Body of pancreas (tissue), 4 donors: ENCODE measurements at regions not wholly inside any gene's neighbourhood (a gene's known extent, or its start where the extent isn't known, plus 50 kb on each side); places are given as distances from the start of the nearest gene placed in this dataset.

ENCODE experiments used
- ATAC-seq: fragments of 150-250 bp; one replicate; pipeline ENCODE4 v1.9.1; 2016
- DNase-seq, 4 donors: peaks; one replicate each; pipeline ENCODE4 v3.0.0-alpha.2; 2019
- H3K27ac ChIP-seq, 4 donors: fragments of 200-600 bp; sonication (generic); 1 replicate in 3 of 4; 2 replicates in 1 of 4; pipeline versions ENCODE4 v1.5.1 to v1.6.1; 2016 to 2019; ENCODE audit warnings: mild to moderate bottlenecking in 1 of 4, mixed read lengths in 1 of 4, moderate library complexity in 1 of 4
- H3K27me3 ChIP-seq, 2 donors: fragments of 200-600 bp; sonication (generic); one replicate each; pipeline ENCODE4 v1.6.0; 2016; ENCODE audit warnings: mild to moderate bottlenecking in 1 of 2
- H3K36me3 ChIP-seq, 2 donors: fragments of 200-600 bp; sonication (generic); replicated peaks in 1 of 2; 2 replicates each; pipeline ENCODE4 v1.5.1; 2016; ENCODE audit warnings: low read depth in 2 of 2; ENCODE audit not compliant: insufficient read depth in 1 of 2
- H3K4me1 ChIP-seq: fragments of 200-600 bp; sonication (generic); one replicate; pipeline ENCODE4 v1.6.0; 2016
- H3K4me3 ChIP-seq, 2 donors: fragments of 200-600 bp; sonication (generic); 1 replicate in 1 of 2; 2 replicates in 1 of 2; pipeline ENCODE4 v1.5.1; 2016 to 2019
- H3K9me3 ChIP-seq, 3 donors: fragments of 200-600 bp; sonication (generic); 1 replicate in 2 of 3; 2 replicates in 1 of 3; pipeline ENCODE4 v1.5.1; 2016
- POLR2A ChIP-seq, 3 donors: fragments of 450-650 bp; IDR thresholded peaks; one replicate each; pipeline ENCODE4 v1.6.1; 2016; ENCODE audit warnings: antibody characterized with exemption in 3 of 3, mild to moderate bottlenecking in 2 of 3
- WGBS, 2 donors: methylation state at CpG; one replicate each; pipeline ENCODE4 v1.1.5; 2017; 5-methylcytosine and 5-hydroxymethylcytosine counted together
- intact Hi-C: fragments of 100-400 bp; cut with DNase I; formaldehyde crosslinking; loops from one replicate; pipeline ENCODE4 v1.15.1; 2023
- TF ChIP-seq, protein P1 (sequence below), 7 experiments: fragments of 450-650 bp in 4 of 7; fragments of 200-600 bp in 3 of 7; sonication (generic) in 3 of 7; IDR thresholded peaks; one replicate each; pipeline ENCODE4 v1.5.1; 2016 to 2019; ENCODE audit warnings: antibody characterized with exemption in 7 of 7

DNA sequence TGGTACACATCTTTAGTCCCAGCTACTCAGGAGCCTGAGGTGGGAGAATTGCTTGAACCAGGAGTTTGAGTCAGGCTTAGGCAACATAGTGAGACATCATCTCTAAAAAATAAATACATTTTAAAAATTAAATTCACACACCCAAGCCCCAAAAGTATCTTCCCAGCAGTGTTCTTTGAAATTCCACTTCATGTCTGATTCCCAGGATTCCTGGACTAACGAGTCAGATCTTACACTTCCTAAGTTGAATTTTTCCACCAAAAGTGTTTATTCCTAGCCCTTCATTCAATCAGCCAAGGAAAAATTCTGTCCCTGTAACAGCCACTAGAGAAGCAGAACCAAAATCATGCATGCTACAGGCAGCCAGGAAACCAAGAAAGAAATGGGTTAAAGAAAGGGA lies 970.9 kb downstream of the EFNA5 start:
- Histone ChIP-seq H3K9me3 (no peaks in the 10 kb centered on the region), H3K36me3 (no peaks in the 10 kb centered on the region), H3K4me1 (no peaks in the 10 kb centered on the region), H3K27me3 (no peaks in the 10 kb centered on the region), H3K4me3 (no peak overlapping the region), H3K27ac (no peak overlapping the region)
- intact Hi-C loops, result no loop called here
- DNase-seq, result no peak
- no peak for ATAC-seq
- TF ChIP-seq, protein P1, sequence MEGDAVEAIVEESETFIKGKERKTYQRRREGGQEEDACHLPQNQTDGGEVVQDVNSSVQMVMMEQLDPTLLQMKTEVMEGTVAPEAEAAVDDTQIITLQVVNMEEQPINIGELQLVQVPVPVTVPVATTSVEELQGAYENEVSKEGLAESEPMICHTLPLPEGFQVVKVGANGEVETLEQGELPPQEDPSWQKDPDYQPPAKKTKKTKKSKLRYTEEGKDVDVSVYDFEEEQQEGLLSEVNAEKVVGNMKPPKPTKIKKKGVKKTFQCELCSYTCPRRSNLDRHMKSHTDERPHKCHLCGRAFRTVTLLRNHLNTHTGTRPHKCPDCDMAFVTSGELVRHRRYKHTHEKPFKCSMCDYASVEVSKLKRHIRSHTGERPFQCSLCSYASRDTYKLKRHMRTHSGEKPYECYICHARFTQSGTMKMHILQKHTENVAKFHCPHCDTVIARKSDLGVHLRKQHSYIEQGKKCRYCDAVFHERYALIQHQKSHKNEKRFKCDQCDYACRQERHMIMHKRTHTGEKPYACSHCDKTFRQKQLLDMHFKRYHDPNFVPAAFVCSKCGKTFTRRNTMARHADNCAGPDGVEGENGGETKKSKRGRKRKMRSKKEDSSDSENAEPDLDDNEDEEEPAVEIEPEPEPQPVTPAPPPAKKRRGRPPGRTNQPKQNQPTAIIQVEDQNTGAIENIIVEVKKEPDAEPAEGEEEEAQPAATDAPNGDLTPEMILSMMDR (IDR thresholded peaks at IDR 0.05), result no peak
- no peak for TF ChIP-seq POLR2A (IDR thresholded peaks at IDR 0.05)
- 48 to 60% methylated on average over 1 of the region's 1 CpG for WGBS, 2 donors

DNA sequence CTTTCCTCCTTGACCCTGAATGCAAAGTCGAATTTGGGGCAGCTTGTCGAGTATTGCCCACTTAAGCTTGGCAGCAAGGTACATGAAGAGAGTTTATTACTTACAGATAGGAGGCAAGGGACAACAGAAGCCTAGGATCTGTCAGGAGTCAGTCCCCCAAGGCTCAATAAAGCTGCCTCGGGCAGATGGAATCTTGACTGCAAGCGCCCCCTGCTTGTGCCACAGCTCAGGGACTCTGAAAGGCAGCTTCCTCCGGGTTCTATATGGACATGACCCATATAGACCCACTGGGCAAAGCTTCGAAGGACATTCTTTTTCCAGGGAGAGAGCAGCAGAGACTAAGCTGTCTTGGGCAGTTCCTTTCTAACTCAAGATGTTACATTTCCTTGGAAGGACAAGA lies 971.5 kb downstream of the EFNA5 start:
- H3K9me3 ChIP-seq, result no peaks in the 10 kb centered on the region
- ATAC-seq (no peak), DNase-seq (no peak)
- H3K4me3 ChIP-seq, result no peak overlapping the region
- no peaks in the 10 kb centered on the region for H3K4me1 ChIP-seq
- intact Hi-C loops, result no loop called here
- no peak overlapping the region for H3K27ac ChIP-seq
- TF ChIP-seq, protein P1 (IDR thresholded peaks at IDR 0.05), result no peak
- TF ChIP-seq POLR2A (IDR thresholded peaks at IDR 0.05), result no peak
- H3K27me3 ChIP-seq, result no peaks in the 10 kb centered on the region
- H3K36me3 ChIP-seq, result no peaks in the 10 kb centered on the region
- 49 to 64% methylated on average over 6 of the region's 6 CpGs for WGBS, 2 donors

DNA sequence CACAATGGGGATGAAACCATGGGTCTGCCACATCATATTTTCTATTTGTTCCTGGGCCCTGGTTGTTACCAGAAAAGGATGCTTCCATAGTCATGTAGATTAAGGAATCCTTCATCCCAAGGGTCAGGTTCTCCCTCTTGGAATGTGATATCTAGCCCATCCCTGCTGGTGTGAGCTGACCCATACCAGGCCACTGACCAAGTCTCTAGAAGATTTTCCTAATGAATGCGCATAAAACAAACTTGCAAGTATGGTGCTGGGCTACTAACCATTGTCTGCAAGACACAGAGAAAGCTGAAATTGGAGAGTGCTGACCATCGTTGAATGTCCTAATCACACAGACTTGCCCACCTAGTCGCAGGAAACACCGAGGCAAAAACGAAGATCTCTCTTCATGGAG lies 972.6 kb downstream of the EFNA5 start:
- H3K27ac ChIP-seq, result no peak overlapping the region
- DNase-seq (no peak), ATAC-seq (no peak)

DNA sequence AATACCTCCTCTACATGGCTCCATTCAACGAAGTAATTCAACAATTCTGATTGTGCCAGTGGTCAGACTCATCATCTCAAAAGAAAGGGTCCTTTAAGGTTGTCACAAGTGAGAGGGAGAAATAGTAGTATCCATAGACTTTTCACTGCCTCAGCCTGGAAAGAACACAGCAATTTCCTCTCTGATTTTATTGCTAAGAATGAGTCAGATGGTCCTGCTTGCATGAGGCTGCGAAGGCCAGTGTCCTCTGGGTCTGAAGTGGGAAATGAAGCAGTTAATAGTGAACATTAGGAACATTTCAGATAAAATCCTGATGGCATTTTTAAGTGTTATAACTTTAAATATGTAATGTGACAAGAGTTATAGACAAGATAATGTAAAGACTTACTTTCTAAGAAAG lies 979.0 kb downstream of the EFNA5 start:
- Histone ChIP-seq H3K36me3 (no peaks in the 10 kb centered on the region), H3K9me3 (no peaks in the 10 kb centered on the region), H3K4me3 (no peak overlapping the region), H3K27ac (no peak overlapping the region), H3K27me3 (no peaks in the 10 kb centered on the region), H3K4me1 (no peaks in the 10 kb centered on the region)
- no peak for TF ChIP-seq POLR2A (IDR thresholded peaks at IDR 0.05)
- 52 to 53% methylated on average over 2 of the region's 2 CpGs for WGBS, 2 donors
- DNase-seq, result no peak
- intact Hi-C loops, result no loop called here
- no peak for ATAC-seq

More for the DNA sequence above, 972.6 kb downstream of the EFNA5 start:
- H3K36me3 ChIP-seq, result no peaks in the 10 kb centered on the region
- no peaks in the 10 kb centered on the region for H3K27me3 ChIP-seq
- intact Hi-C loops, result no loop called here
- WGBS, 2 donors, result 78 to 82% methylated on average over 5 of the region's 5 CpGs
- no peaks in the 10 kb centered on the region for H3K9me3 ChIP-seq
- H3K4me1 ChIP-seq, result no peaks in the 10 kb centered on the region
- no peak for TF ChIP-seq POLR2A (IDR thresholded peaks at IDR 0.05)
- TF ChIP-seq, protein P1 (IDR thresholded peaks at IDR 0.05), result no peak
- H3K4me3 ChIP-seq, result no peak overlapping the region

DNA sequence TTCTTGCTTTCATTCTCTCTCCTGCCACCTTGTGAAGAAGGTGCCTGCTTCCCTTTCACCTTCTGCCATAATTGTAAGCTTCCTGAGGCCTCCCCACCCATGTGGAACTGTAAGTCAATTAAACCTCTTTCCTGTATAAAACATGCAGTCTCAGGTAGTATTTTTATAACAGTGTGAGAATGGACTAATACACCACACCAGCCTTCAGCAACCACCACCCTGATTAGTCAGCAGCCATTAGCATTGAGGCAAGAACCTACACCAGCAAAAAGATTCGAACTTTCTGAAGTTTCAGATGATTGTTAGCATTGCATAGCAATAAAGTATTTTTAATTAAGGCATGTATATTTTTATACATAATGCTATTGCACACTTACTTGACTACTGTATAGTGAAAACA lies 980.2 kb downstream of the EFNA5 start:
- TF ChIP-seq POLR2A (IDR thresholded peaks at IDR 0.05), result no peak
- TF ChIP-seq, protein P1 (IDR thresholded peaks at IDR 0.05), result no peak
- no peak overlapping the region for H3K27ac ChIP-seq
- intact Hi-C loops, result no loop called here
- WGBS, 2 donors, result 0 to 48% methylated on average over 1 of the region's 1 CpG
- no peaks in the 10 kb centered on the region for H3K27me3 ChIP-seq
- H3K36me3 ChIP-seq, result no peaks in the 10 kb centered on the region
- H3K4me3 ChIP-seq, result no peak overlapping the region
- no peaks in the 10 kb centered on the region for H3K4me1 ChIP-seq
- DNase-seq (no peak), ATAC-seq (no peak)
- no peaks in the 10 kb centered on the region for H3K9me3 ChIP-seq
